ENCODE measurements at regions not wholly inside any gene's neighbourhood (a gene's known extent, or its start where the extent isn't known, plus 50 kb on each side); places are given as distances from the start of the nearest gene placed in this dataset.

GRCh38 chr9:82255481-82256176 lies 267.1 kb downstream of the SPATA31D1 start:
- TF ChIP-seq SIN3A (IDR thresholded peaks at IDR 0.05; ENCODE audit: borderline replicate concordance, insufficient read depth, low read length) (no peak), POLR2AphosphoS5 (IDR thresholded peaks at IDR 0.05; ENCODE audit: low read depth, low read length) (no peak), TAF1 (IDR thresholded peaks at IDR 0.05; ENCODE audit: borderline replicate concordance, insufficient read depth, low read length) (no peak), FOXP2 (optimal IDR thresholded peaks at IDR 0.05; ENCODE audit: borderline replicate concordance, extremely low read depth, extremely low read length, insufficient read depth) (no peak)
- TF ChIP-seq, protein P1, sequence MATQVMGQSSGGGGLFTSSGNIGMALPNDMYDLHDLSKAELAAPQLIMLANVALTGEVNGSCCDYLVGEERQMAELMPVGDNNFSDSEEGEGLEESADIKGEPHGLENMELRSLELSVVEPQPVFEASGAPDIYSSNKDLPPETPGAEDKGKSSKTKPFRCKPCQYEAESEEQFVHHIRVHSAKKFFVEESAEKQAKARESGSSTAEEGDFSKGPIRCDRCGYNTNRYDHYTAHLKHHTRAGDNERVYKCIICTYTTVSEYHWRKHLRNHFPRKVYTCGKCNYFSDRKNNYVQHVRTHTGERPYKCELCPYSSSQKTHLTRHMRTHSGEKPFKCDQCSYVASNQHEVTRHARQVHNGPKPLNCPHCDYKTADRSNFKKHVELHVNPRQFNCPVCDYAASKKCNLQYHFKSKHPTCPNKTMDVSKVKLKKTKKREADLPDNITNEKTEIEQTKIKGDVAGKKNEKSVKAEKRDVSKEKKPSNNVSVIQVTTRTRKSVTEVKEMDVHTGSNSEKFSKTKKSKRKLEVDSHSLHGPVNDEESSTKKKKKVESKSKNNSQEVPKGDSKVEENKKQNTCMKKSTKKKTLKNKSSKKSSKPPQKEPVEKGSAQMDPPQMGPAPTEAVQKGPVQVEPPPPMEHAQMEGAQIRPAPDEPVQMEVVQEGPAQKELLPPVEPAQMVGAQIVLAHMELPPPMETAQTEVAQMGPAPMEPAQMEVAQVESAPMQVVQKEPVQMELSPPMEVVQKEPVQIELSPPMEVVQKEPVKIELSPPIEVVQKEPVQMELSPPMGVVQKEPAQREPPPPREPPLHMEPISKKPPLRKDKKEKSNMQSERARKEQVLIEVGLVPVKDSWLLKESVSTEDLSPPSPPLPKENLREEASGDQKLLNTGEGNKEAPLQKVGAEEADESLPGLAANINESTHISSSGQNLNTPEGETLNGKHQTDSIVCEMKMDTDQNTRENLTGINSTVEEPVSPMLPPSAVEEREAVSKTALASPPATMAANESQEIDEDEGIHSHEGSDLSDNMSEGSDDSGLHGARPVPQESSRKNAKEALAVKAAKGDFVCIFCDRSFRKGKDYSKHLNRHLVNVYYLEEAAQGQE (IDR thresholded peaks at IDR 0.05; ENCODE audit: insufficient read depth in 1 of 2, low read depth in 2 of 2, low read length in 2 of 2), result no peak

Data from PFSK-1 (cell line).